ENCODE measurements at regions not wholly inside any gene's neighbourhood (a gene's known extent, or its start where the extent isn't known, plus 50 kb on each side); places are given as distances from the start of the nearest gene placed in this dataset.

- TF ChIP-seq NFIC (IDR thresholded peaks at IDR 0.05; ENCODE audit: borderline replicate concordance) (no peak), FOSL2 (IDR thresholded peaks at IDR 0.05; ENCODE audit: borderline replicate concordance, low read depth) (no peak)
- TF ChIP-seq, protein P1, sequence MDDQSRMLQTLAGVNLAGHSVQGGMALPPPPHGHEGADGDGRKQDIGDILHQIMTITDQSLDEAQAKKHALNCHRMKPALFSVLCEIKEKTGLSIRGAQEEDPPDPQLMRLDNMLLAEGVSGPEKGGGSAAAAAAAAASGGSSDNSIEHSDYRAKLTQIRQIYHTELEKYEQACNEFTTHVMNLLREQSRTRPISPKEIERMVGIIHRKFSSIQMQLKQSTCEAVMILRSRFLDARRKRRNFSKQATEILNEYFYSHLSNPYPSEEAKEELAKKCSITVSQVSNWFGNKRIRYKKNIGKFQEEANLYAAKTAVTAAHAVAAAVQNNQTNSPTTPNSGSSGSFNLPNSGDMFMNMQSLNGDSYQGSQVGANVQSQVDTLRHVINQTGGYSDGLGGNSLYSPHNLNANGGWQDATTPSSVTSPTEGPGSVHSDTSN (IDR thresholded peaks at IDR 0.05), result no peak
Observed at GRCh38 chr6:105879146-105879545, 207.0 kb upstream of the PRDM1 start (continued).

GRCh38 chr6:105875974-105876640, 210.0 kb upstream of the PRDM1 start:
- WGBS (ENCODE audit: low lambda C conversion rate), result 42% methylated on average over 11 of the region's 11 CpGs
- DNase-seq, result no peak
- Histone ChIP-seq H3K36me3 (replicated peaks in 1 of 2; ENCODE audit: control insufficient read depth in 1 of 2, insufficient read depth in 2 of 2, low read length in 1 of 2) (no peaks in the 10 kb centered on the region), H3K4me3 (ENCODE audit: low read depth in 2 of 2, low read length in 1 of 2) (no peak overlapping the region), H3K9me2 (no peaks in the 10 kb centered on the region), H3K27me3 (ENCODE audit: insufficient read depth) (no peaks in the 10 kb centered on the region), H3F3A (replicated peaks; ENCODE audit: insufficient read depth) (no peaks in the 10 kb centered on the region), H3K4me2 (no peak overlapping the region), H3K9me3 (no peaks in the 10 kb centered on the region), H3K4me1 (ENCODE audit: control insufficient read depth in 1 of 2, insufficient read depth in 2 of 2, low read depth in 1 of 2, low read length in 1 of 2) (0 out of 4 replicates have a peak, but pooled peaks cover 0 to 4% of the 10 kb centered on the region in 2 experiments), H2AFZ (ENCODE audit: low read depth) (no peak overlapping the region), H3K27ac (ENCODE audit: low read depth in 2 of 2, low read length in 1 of 2) (no peak overlapping the region), H3K79me2 (ENCODE audit: insufficient read depth) (no peaks in the 10 kb centered on the region), H4K20me1 (ENCODE audit: insufficient read depth) (no peaks in the 10 kb centered on the region), H3K9ac (no peak overlapping the region)
- CTCF ChIA-PET, result no interaction called here
- TF ChIP-seq ELF1 (IDR thresholded peaks at IDR 0.05) (no peak), CTCF (IDR thresholded peaks at IDR 0.05) (no peak), NFIC (IDR thresholded peaks at IDR 0.05; ENCODE audit: borderline replicate concordance) (no peak), POLR2AphosphoS5 (IDR thresholded peaks at IDR 0.05; ENCODE audit: low read depth, low read length) (no peak), RAD21 (IDR thresholded peaks at IDR 0.05; ENCODE audit: low read length) (no peak), NRF1 (IDR thresholded peaks at IDR 0.05; ENCODE audit: low read depth, low read length) (no peak), GABPA (IDR thresholded peaks at IDR 0.05; ENCODE audit: low read depth) (no peak), USF1 (IDR thresholded peaks at IDR 0.05; ENCODE audit: borderline replicate concordance, low read depth) (no peak), MXI1 (IDR thresholded peaks at IDR 0.05; ENCODE audit: low read depth, low read length) (no peak), FOXJ3 (CRISPR knock-in tag; IDR thresholded peaks at IDR 0.05) (no peak), TAF1 (IDR thresholded peaks at IDR 0.05; ENCODE audit: borderline replicate concordance, low read depth, low read length) (no peak), JUND (IDR thresholded peaks at IDR 0.05) (no peak), EP300 (IDR thresholded peaks at IDR 0.05; ENCODE audit: borderline replicate concordance in 1 of 2, low read depth in 1 of 2, low read length in 1 of 2) (no peak), SIN3A (IDR thresholded peaks at IDR 0.05; ENCODE audit: borderline replicate concordance, low read depth, low read length) (no peak), RCOR1 (IDR thresholded peaks at IDR 0.05; ENCODE audit: low read length) (no peak), GATA2 (CRISPR knock-in tag; IDR thresholded peaks at IDR 0.05) (no peak), MEF2A (IDR thresholded peaks at IDR 0.05; ENCODE audit: borderline replicate concordance, low read depth) (no peak)
- TF ChIP-seq, protein P2, sequence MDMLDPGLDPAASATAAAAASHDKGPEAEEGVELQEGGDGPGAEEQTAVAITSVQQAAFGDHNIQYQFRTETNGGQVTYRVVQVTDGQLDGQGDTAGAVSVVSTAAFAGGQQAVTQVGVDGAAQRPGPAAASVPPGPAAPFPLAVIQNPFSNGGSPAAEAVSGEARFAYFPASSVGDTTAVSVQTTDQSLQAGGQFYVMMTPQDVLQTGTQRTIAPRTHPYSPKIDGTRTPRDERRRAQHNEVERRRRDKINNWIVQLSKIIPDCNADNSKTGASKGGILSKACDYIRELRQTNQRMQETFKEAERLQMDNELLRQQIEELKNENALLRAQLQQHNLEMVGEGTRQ (IDR thresholded peaks at IDR 0.05; ENCODE audit: borderline replicate concordance, low read depth, low read length), result no peak
- TF ChIP-seq, protein P3, sequence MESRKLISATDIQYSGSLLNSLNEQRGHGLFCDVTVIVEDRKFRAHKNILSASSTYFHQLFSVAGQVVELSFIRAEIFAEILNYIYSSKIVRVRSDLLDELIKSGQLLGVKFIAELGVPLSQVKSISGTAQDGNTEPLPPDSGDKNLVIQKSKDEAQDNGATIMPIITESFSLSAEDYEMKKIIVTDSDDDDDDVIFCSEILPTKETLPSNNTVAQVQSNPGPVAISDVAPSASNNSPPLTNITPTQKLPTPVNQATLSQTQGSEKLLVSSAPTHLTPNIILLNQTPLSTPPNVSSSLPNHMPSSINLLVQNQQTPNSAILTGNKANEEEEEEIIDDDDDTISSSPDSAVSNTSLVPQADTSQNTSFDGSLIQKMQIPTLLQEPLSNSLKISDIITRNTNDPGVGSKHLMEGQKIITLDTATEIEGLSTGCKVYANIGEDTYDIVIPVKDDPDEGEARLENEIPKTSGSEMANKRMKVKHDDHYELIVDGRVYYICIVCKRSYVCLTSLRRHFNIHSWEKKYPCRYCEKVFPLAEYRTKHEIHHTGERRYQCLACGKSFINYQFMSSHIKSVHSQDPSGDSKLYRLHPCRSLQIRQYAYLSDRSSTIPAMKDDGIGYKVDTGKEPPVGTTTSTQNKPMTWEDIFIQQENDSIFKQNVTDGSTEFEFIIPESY (IDR thresholded peaks at IDR 0.05; ENCODE audit: borderline replicate concordance, low read depth), result no peak
- TF ChIP-seq, protein P4, sequence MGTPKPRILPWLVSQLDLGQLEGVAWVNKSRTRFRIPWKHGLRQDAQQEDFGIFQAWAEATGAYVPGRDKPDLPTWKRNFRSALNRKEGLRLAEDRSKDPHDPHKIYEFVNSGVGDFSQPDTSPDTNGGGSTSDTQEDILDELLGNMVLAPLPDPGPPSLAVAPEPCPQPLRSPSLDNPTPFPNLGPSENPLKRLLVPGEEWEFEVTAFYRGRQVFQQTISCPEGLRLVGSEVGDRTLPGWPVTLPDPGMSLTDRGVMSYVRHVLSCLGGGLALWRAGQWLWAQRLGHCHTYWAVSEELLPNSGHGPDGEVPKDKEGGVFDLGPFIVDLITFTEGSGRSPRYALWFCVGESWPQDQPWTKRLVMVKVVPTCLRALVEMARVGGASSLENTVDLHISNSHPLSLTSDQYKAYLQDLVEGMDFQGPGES (IDR thresholded peaks at IDR 0.05; ENCODE audit: low read depth, low read length), result no peak
- POLR2A ChIA-PET, result no interaction called here
